ENCODE measurements at regions not wholly inside any gene's neighbourhood (a gene's known extent, or its start where the extent isn't known, plus 50 kb on each side); places are given as distances from the start of the nearest gene placed in this dataset.

- Histone ChIP-seq H3K4me2 (ENCODE audit: low read length) (no peak overlapping the region), H3K4me3 (replicated peaks in 1 of 2; ENCODE audit: low read depth in 1 of 2, low read length in 2 of 2) (no peak overlapping the region), H3K27me3 (ENCODE audit: insufficient read depth, low read length) (no peaks in the 10 kb centered on the region), H3K4me1 (ENCODE audit: control insufficient read depth in 1 of 2, insufficient read depth in 2 of 2, low read length in 2 of 2) (no peaks in the 10 kb centered on the region), H2AFZ (ENCODE audit: low read depth, low read length, poor library complexity, severe bottlenecking) (no peak overlapping the region), H3K9ac (ENCODE audit: low read length) (no peak overlapping the region), H4K20me1 (ENCODE audit: insufficient read depth) (no peaks in the 10 kb centered on the region), H3K9me2 (ENCODE audit: insufficient read depth) (no peaks in the 10 kb centered on the region), H3K36me3 (ENCODE audit: control insufficient read depth in 1 of 2, insufficient read depth in 2 of 2, low read length in 2 of 2) (no peaks in the 10 kb centered on the region), H3K27ac (ENCODE audit: low read depth, low read length) (no peak overlapping the region), H3K9me3 (ENCODE audit: control insufficient read depth in 1 of 2, insufficient read depth in 1 of 2, low read depth in 1 of 2, low read length in 2 of 2) (no peaks in the 10 kb centered on the region), H3K79me2 (ENCODE audit: insufficient read depth, low read length) (no peaks in the 10 kb centered on the region)
- RAD21 ChIA-PET (ENCODE audit: low non-redundant PET in 1 of 2, low total read pairs in 2 of 2, uncharacterized antibody in 2 of 2, unreplicated experiment in 2 of 2): no interaction called here
- ATAC-seq (no peak), DNase-seq (ENCODE audit: low read depth, low spot score) (no peak)
- intact Hi-C loops (cut with micrococcal nuclease): no loop called here
- POLR2A ChIA-PET: no interaction called here
- BruUV-seq (replicated peaks): no TSS peak
- CTCF ChIA-PET: no interaction called here
- TF ChIP-seq EGR1 (IDR thresholded peaks at IDR 0.05; ENCODE audit: low read depth) (no peak), POLR2AphosphoS5 (IDR thresholded peaks at IDR 0.05; ENCODE audit: low read depth, low read length) (no peak), ZBTB33 (IDR thresholded peaks at IDR 0.05; ENCODE audit: extremely low read depth, insufficient replicate concordance, low read length) (no peak)
Observed at GRCh38 chrX:140091125-140091886, 126.0 kb upstream of the CXorf66 start.

GRCh38 chrX:140090800-140091124, 125.4 kb upstream of the CXorf66 start:
- Histone ChIP-seq H3K36me3 (ENCODE audit: control insufficient read depth in 1 of 2, insufficient read depth in 2 of 2, low read length in 2 of 2) (no peaks in the 10 kb centered on the region), H4K20me1 (ENCODE audit: insufficient read depth) (no peaks in the 10 kb centered on the region), H3K9ac (ENCODE audit: low read length) (no peak overlapping the region), H3K9me2 (ENCODE audit: insufficient read depth) (no peaks in the 10 kb centered on the region), H3K27me3 (ENCODE audit: insufficient read depth, low read length) (no peaks in the 10 kb centered on the region), H3K27ac (ENCODE audit: low read depth, low read length) (no peak overlapping the region), H3K4me3 (replicated peaks in 1 of 2; ENCODE audit: low read depth in 1 of 2, low read length in 2 of 2) (no peak overlapping the region), H3K9me3 (ENCODE audit: control insufficient read depth in 1 of 2, insufficient read depth in 1 of 2, low read depth in 1 of 2, low read length in 2 of 2) (no peaks in the 10 kb centered on the region), H3K4me1 (ENCODE audit: control insufficient read depth in 1 of 2, insufficient read depth in 2 of 2, low read length in 2 of 2) (no peaks in the 10 kb centered on the region), H3K4me2 (ENCODE audit: low read length) (no peak overlapping the region), H3K79me2 (ENCODE audit: insufficient read depth, low read length) (no peaks in the 10 kb centered on the region), H2AFZ (ENCODE audit: low read depth, low read length, poor library complexity, severe bottlenecking) (no peak overlapping the region)
- ATAC-seq (no peak), DNase-seq (ENCODE audit: low read depth, low spot score) (no peak)
- no peak for TF ChIP-seq POLR2AphosphoS5 (IDR thresholded peaks at IDR 0.05; ENCODE audit: low read depth, low read length)
- TF ChIP-seq MAX (IDR thresholded peaks at IDR 0.05): no peak
- TF ChIP-seq CTCF (IDR thresholded peaks at IDR 0.05 in 2 of 3, conservative IDR thresholded peaks at IDR 0.05 in 1 of 3; ENCODE audit: borderline replicate concordance in 1 of 3, insufficient read depth in 1 of 3, low read depth in 2 of 3, low read length in 2 of 3): no peak
- no peak for TF ChIP-seq SIN3A (IDR thresholded peaks at IDR 0.05; ENCODE audit: low read depth)
- no peak for TF ChIP-seq ZFX (IDR thresholded peaks at IDR 0.05)
- BruUV-seq (replicated peaks): no TSS peak
- RAD21 ChIA-PET (ENCODE audit: low non-redundant PET in 1 of 2, low total read pairs in 2 of 2, uncharacterized antibody in 2 of 2, unreplicated experiment in 2 of 2): no interaction called here
- CTCF ChIA-PET: no interaction called here
- intact Hi-C loops (cut with micrococcal nuclease): no loop called here
- POLR2A ChIA-PET: no interaction called here

Data from HCT116 (cell line).